HCT116 (cell line): ENCODE measurements at regions not wholly inside any gene's neighbourhood (a gene's known extent, or its start where the extent isn't known, plus 50 kb on each side); places are given as distances from the start of the nearest gene placed in this dataset.

Experiments
- ATAC-seq: fragments of 200-7000 bp; cut with Tn5 transposase; 2 replicates; pipeline ENCODE4 v1.9.1; 2020; ENCODE audit warnings: mild to moderate bottlenecking, moderate library complexity
- BruUV-seq: library from RNA; stranded (reverse); fragments of 400-500 nt; replicated peaks from 2 replicates; lab custom pipeline; 2021; lab: Mats Ljungman, UMichigan
- CTCF ChIA-PET: fragments of 300-600 bp; sonication (Branson Sonifier 250); formaldehyde crosslinking; loops from one replicate; lab custom pipeline; 2021; ENCODE audit warnings: antibody characterized with exemption; lab: Charles Lee
- POLR2A ChIA-PET: fragments of 300-600, 350-600 bp; sonication (Branson Sonifier 250); formaldehyde crosslinking; loops from one replicate; lab custom pipeline; 2021; ENCODE audit warnings: antibody characterized with exemption; lab: Charles Lee
- RAD21 ChIA-PET, 2 experiments: fragments of 300-600 bp; sonication (Branson Sonifier 250); formaldehyde crosslinking; loops; one replicate each; lab custom pipeline; 2023; ENCODE audit warnings: low total read pairs in 2 of 2; ENCODE audit not compliant: uncharacterized antibody in 2 of 2, unreplicated experiment in 2 of 2, low non-redundant PET in 1 of 2; lab: Charles Lee
- DNase-seq: peaks from one replicate; pipeline ENCODE4 v3.0.0-alpha.2; 2010; ENCODE audit warnings: low read depth, low spot score
- H2AFZ ChIP-seq: fragments of 200-600 bp; shearing (Covaris generic), sonication (generic); 2 replicates; pipeline ENCODE4 v1.6.1; 2017; ENCODE audit warnings: low read depth, mixed run types, mixed read lengths, antibody characterized with exemption, low read length; ENCODE audit not compliant: poor library complexity, severe bottlenecking
- H3K27ac ChIP-seq: 2 replicates; pipeline ENCODE4 v1.5.1; 2012; ENCODE audit warnings: low read depth, low read length
- H3K27me3 ChIP-seq: fragments of 200-600 bp; sonication (generic); 2 replicates; pipeline ENCODE4 v1.6.1; 2016; ENCODE audit warnings: mixed run types, low read length, mixed read lengths; ENCODE audit not compliant: insufficient read depth
- H3K36me3 ChIP-seq, 2 experiments: fragments of 200-500 bp in 1 of 2; fragments of 200-600 bp in 1 of 2; sonication (Bioruptor generic) in 1 of 2; sonication (generic) in 1 of 2; 2 replicates each; pipeline versions ENCODE4 v1.5.1 to v1.6.1; 2014 to 2016; ENCODE audit warnings: low read length in 2 of 2, inconsistent platforms in 1 of 2, mixed read lengths in 1 of 2, mixed run types in 1 of 2; ENCODE audit not compliant: insufficient read depth in 2 of 2, control insufficient read depth in 1 of 2
- H3K4me1 ChIP-seq, 2 experiments: fragments of 200-600 bp in 1 of 2; sonication (generic) in 1 of 2; 2 replicates each; pipeline versions ENCODE4 v1.5.1 to v1.6.1; 2012 to 2017; ENCODE audit warnings: low read length in 2 of 2, inconsistent platforms in 1 of 2, mild to moderate bottlenecking in 1 of 2, mixed read lengths in 1 of 2, mixed run types in 1 of 2, moderate library complexity in 1 of 2; ENCODE audit not compliant: insufficient read depth in 2 of 2, control insufficient read depth in 1 of 2
- H3K4me2 ChIP-seq: fragments of 200-600 bp; sonication (generic); 2 replicates; pipeline ENCODE4 v1.6.1; 2017; ENCODE audit warnings: mixed run types, low read length, mixed read lengths
- H3K4me3 ChIP-seq, 2 experiments: fragments of 200-600 bp in 1 of 2; sonication (generic) in 1 of 2; replicated peaks in 1 of 2; 2 replicates each; pipeline ENCODE4 v1.5.1; 2011 to 2016; ENCODE audit warnings: low read length in 2 of 2, control low read depth in 1 of 2, low read depth in 1 of 2, mild to moderate bottlenecking in 1 of 2, mixed read lengths in 1 of 2, mixed run types in 1 of 2
- H3K79me2 ChIP-seq: fragments of 200-600 bp; sonication (generic); 2 replicates; pipeline ENCODE4 v1.6.1; 2017; ENCODE audit warnings: mild to moderate bottlenecking, mixed run types, low read length, moderate library complexity, mixed read lengths; ENCODE audit not compliant: insufficient read depth
- H3K9ac ChIP-seq: fragments of 200-600 bp; sonication (generic); 2 replicates; pipeline ENCODE4 v1.6.1; 2016; ENCODE audit warnings: low read length, mixed read lengths
- H3K9me2 ChIP-seq: fragments of 200-600 bp; sonication (generic), shearing (Covaris generic); 2 replicates; pipeline ENCODE4 v1.6.1; 2017; ENCODE audit warnings: mixed run types, mild to moderate bottlenecking, moderate library complexity; ENCODE audit not compliant: insufficient read depth
- H3K9me3 ChIP-seq, 2 experiments: fragments of 200-500 bp in 1 of 2; fragments of 200-600 bp in 1 of 2; sonication (Bioruptor generic) in 1 of 2; sonication (generic) in 1 of 2; 2 replicates each; pipeline ENCODE4 v1.6.1; 2014 to 2017; ENCODE audit warnings: low read length in 2 of 2, mixed read lengths in 2 of 2, inconsistent platforms in 1 of 2, low read depth in 1 of 2, mild to moderate bottlenecking in 1 of 2, mixed run types in 1 of 2, moderate library complexity in 1 of 2; ENCODE audit not compliant: control insufficient read depth in 1 of 2, insufficient read depth in 1 of 2
- H4K20me1 ChIP-seq: fragments of 200-600 bp; sonication (generic), shearing (Covaris generic); 2 replicates; pipeline ENCODE4 v1.6.1; 2017; ENCODE audit warnings: mixed run types, mild to moderate bottlenecking, moderate library complexity; ENCODE audit not compliant: insufficient read depth
- CEBPB ChIP-seq: IDR thresholded peaks from 2 replicates; pipeline ENCODE4 v1.6.1; 2012; ENCODE audit warnings: low read depth
- ELF1 ChIP-seq: IDR thresholded peaks from 2 replicates; pipeline ENCODE4 v1.6.1; 2012; ENCODE audit warnings: low read depth, borderline replicate concordance
- FOSL1 ChIP-seq: IDR thresholded peaks from 2 replicates; pipeline ENCODE4 v1.6.1; 2012; ENCODE audit warnings: low read depth
- POLR2A ChIP-seq: IDR thresholded peaks from 2 replicates; pipeline ENCODE4 v1.7.0; 2011; ENCODE audit warnings: borderline replicate concordance; ENCODE audit not compliant: insufficient read depth, insufficient read length; ENCODE audit errors: extremely low read depth
- POLR2AphosphoS5 ChIP-seq: IDR thresholded peaks from 2 replicates; pipeline ENCODE4 v1.6.1; 2011; ENCODE audit warnings: mild to moderate bottlenecking, low read depth, low read length, moderate library complexity
- SP1 ChIP-seq: IDR thresholded peaks from 2 replicates; pipeline ENCODE4 v1.6.1; 2012; ENCODE audit warnings: low read depth
- SRF ChIP-seq: IDR thresholded peaks from 2 replicates; pipeline ENCODE4 v1.6.1; 2012; ENCODE audit warnings: low read depth
- TCF7L2 ChIP-seq: IDR thresholded peaks from 2 replicates; pipeline ENCODE4 v1.7.0; 2011; ENCODE audit warnings: borderline replicate concordance, inconsistent platforms; ENCODE audit not compliant: insufficient read depth, insufficient read length; ENCODE audit errors: extremely low read depth
- YY1 ChIP-seq: IDR thresholded peaks from 2 replicates; pipeline ENCODE4 v1.6.1; 2011; ENCODE audit warnings: low read length, low read depth, moderate library complexity, mild to moderate bottlenecking; ENCODE audit not compliant: insufficient replicate concordance; ENCODE audit errors: extremely low read depth
- ZFX ChIP-seq: fragments of 450-650 bp; IDR thresholded peaks from 2 replicates; pipeline ENCODE4 v1.6.1; 2017
- intact Hi-C: fragments of 100-400 bp; cut with micrococcal nuclease; formaldehyde crosslinking; loops from 2 replicates; pipeline ENCODE4 v1.10.0; 2022
- TF ChIP-seq, protein P1 (sequence below), 3 experiments: fragments of 200-600 bp in 1 of 3; sonication (generic) in 1 of 3; IDR thresholded peaks in 2 of 3; conservative IDR thresholded peaks in 1 of 3; 2 replicates each; pipeline ENCODE4 v1.5.1; 2012 to 2017; ENCODE audit warnings: low read depth in 2 of 3, low read length in 2 of 3, antibody characterized with exemption in 1 of 3, borderline replicate concordance in 1 of 3, control low read depth in 1 of 3, mild to moderate bottlenecking in 1 of 3, mixed read lengths in 1 of 3, mixed run types in 1 of 3, moderate library complexity in 1 of 3; ENCODE audit not compliant: insufficient read depth in 1 of 3
- TF ChIP-seq, protein P2 (sequence below): IDR thresholded peaks from 2 replicates; pipeline ENCODE4 v1.6.1; 2011; ENCODE audit warnings: mild to moderate bottlenecking, low read length, moderate library complexity; ENCODE audit not compliant: insufficient replicate concordance; ENCODE audit errors: extremely low read depth

DNA sequence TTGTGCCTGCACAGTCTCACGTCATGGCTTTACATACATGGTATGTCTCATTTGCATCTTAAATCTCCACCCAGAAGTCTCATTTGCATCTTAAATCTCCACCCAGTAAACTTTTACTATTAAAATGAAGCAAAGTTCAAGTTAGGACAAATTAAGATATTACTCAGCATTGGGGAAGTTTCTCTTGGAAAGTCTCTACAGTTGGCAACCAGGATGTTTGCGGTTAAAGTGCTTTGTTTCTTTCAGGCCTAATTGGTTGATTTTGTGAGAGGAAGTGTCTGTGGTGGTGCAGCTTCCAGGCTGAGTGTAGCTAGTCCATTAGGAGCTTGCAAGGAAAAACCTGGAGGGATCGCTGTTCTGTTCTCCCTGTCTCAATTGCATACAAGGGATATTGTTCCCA, 1373.3 kb upstream of the GOT2 start:
- no peak for DNase-seq
- Histone ChIP-seq H3K4me2 (no peak overlapping the region), H3K9ac (no peak overlapping the region), H4K20me1 (no peaks in the 10 kb centered on the region), H3K27me3 (no peaks in the 10 kb centered on the region), H3K4me3 (no peak overlapping the region), H3K27ac (no peak overlapping the region), H3K79me2 (no peaks in the 10 kb centered on the region), H2AFZ (no peak overlapping the region), H3K9me2 (no peaks in the 10 kb centered on the region), H3K9me3 (peaks cover 8 to 9% of the 10 kb centered on the region in 2 experiments; a peak in 2 of 4 replicates), H3K36me3 (no peaks in the 10 kb centered on the region), H3K4me1 (no peaks in the 10 kb centered on the region)
- TF ChIP-seq SRF = no peak
- TF ChIP-seq POLR2AphosphoS5 = no peak
- TF ChIP-seq SP1 = no peak
- TF ChIP-seq YY1 = no peak
- TF ChIP-seq ELF1 = no peak
- no peak for TF ChIP-seq POLR2A
- TF ChIP-seq ZFX = no peak
- TF ChIP-seq CEBPB = no peak
- no peak for TF ChIP-seq FOSL1
- TF ChIP-seq, protein P1, sequence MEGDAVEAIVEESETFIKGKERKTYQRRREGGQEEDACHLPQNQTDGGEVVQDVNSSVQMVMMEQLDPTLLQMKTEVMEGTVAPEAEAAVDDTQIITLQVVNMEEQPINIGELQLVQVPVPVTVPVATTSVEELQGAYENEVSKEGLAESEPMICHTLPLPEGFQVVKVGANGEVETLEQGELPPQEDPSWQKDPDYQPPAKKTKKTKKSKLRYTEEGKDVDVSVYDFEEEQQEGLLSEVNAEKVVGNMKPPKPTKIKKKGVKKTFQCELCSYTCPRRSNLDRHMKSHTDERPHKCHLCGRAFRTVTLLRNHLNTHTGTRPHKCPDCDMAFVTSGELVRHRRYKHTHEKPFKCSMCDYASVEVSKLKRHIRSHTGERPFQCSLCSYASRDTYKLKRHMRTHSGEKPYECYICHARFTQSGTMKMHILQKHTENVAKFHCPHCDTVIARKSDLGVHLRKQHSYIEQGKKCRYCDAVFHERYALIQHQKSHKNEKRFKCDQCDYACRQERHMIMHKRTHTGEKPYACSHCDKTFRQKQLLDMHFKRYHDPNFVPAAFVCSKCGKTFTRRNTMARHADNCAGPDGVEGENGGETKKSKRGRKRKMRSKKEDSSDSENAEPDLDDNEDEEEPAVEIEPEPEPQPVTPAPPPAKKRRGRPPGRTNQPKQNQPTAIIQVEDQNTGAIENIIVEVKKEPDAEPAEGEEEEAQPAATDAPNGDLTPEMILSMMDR (IDR thresholded peaks at IDR 0.05 in 2 of 3, conservative IDR thresholded peaks at IDR 0.05 in 1 of 3; ENCODE audit: borderline replicate concordance in 1 of 3, insufficient read depth in 1 of 3, low read depth in 2 of 3, low read length in 2 of 3) = no peak
- TF ChIP-seq TCF7L2 = no peak
- TF ChIP-seq, protein P2, sequence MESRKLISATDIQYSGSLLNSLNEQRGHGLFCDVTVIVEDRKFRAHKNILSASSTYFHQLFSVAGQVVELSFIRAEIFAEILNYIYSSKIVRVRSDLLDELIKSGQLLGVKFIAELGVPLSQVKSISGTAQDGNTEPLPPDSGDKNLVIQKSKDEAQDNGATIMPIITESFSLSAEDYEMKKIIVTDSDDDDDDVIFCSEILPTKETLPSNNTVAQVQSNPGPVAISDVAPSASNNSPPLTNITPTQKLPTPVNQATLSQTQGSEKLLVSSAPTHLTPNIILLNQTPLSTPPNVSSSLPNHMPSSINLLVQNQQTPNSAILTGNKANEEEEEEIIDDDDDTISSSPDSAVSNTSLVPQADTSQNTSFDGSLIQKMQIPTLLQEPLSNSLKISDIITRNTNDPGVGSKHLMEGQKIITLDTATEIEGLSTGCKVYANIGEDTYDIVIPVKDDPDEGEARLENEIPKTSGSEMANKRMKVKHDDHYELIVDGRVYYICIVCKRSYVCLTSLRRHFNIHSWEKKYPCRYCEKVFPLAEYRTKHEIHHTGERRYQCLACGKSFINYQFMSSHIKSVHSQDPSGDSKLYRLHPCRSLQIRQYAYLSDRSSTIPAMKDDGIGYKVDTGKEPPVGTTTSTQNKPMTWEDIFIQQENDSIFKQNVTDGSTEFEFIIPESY = no peak
- ATAC-seq = no peak
- ChIA-PET RAD21 (no interaction called here), CTCF (no interaction called here), POLR2A (no interaction called here)
- no TSS peak for BruUV-seq
- intact Hi-C loops = no loop called here
